AG09309 (cell line): ENCODE measurements at regions not wholly inside any gene's neighbourhood (a gene's known extent, or its start where the extent isn't known, plus 50 kb on each side); places are given as distances from the start of the nearest gene placed in this dataset.

Source experiments
- DNase-seq: peaks from one replicate; pipeline ENCODE4 v3.0.0-alpha.2; 2010; ENCODE audit warnings: low read depth
- H3K4me3 ChIP-seq: 2 replicates; pipeline ENCODE4 v1.5.1; 2011; ENCODE audit warnings: mild to moderate bottlenecking, low read depth, low read length, moderate library complexity; ENCODE audit not compliant: control insufficient read depth
- CTCF ChIP-seq: IDR thresholded peaks from 2 replicates; pipeline ENCODE4 v1.5.1; 2011; ENCODE audit warnings: mild to moderate bottlenecking, low read depth, low read length, inconsistent platforms; ENCODE audit not compliant: insufficient read depth, control insufficient read depth; ENCODE audit errors: missing control alignments

GRCh38 chr9:134242706-134243105, 78.3 kb upstream of the RNU6ATAC start:
- DNase-seq, result no peak
- TF ChIP-seq CTCF, result no peak
- no peak overlapping the region for H3K4me3 ChIP-seq

GRCh38 chr9:134243778-134244467, 79.6 kb upstream of the RNU6ATAC start:
- no peak for DNase-seq
- no peak overlapping the region for H3K4me3 ChIP-seq
- no peak for TF ChIP-seq CTCF

GRCh38 chr9:134245179-134245578, 80.8 kb upstream of the RNU6ATAC start:
- DNase-seq, result no peak
- no peak for TF ChIP-seq CTCF
- H3K4me3 ChIP-seq, result no peak overlapping the region

- H3K4me3 ChIP-seq, result no peak overlapping the region
- no peak for TF ChIP-seq CTCF
- no peak for DNase-seq
Observed at GRCh38 chr9:134247918-134248631, 78.2 kb upstream of the RXRA start.

- TF ChIP-seq CTCF, result no peak
- no peak overlapping the region for H3K4me3 ChIP-seq
- DNase-seq, result no peak
Observed at GRCh38 chr9:134251296-134252069, 74.8 kb upstream of the RXRA start.

- DNase-seq, result no peak
- no peak for TF ChIP-seq CTCF
- no peak overlapping the region for H3K4me3 ChIP-seq
Observed at GRCh38 chr9:134252084-134252830, 74.0 kb upstream of the RXRA start.
